ENCODE measurements at regions not wholly inside any gene's neighbourhood (a gene's known extent, or its start where the extent isn't known, plus 50 kb on each side); places are given as distances from the start of the nearest gene placed in this dataset.

DNA sequence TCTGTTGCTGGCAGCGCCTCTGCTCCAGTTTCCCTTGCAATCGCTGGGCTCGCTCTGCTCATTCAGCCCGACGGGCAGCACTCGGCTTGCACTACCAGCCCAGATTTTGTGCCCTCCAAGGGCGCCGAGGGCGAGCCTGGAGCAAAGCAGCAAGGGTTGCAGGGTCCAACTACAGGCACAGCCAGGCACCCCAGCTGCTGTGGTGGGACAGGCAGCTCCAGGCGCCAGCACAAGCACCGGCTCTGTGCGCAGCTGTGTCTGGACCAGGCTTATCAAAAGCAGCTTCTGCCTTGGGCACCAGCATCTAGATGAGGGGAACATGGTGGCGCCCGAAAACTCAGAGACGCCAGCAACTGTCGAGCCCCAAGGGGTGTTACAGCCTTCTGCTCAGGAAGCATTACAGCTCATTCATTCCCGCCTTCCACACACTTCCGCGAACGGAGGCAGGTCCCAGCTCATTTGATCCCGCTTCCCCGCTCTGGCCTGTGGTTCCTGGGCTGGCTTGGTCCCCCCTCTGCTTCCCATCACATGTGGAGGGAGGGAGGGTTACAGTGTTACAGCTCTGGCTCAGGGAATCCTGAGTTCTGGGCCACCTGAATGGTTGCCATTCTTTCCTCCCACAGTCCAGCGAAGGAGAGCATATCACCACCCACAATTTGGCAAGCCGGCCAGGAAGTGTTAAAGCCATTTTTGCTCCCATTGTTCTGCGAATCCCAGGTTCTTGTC lies 409.9 kb upstream of the ALCAM start:
- TF ChIP-seq ZNF274 (IDR thresholded peaks at IDR 0.05; ENCODE audit: low read depth, low read length): no peak
- no peak for TF ChIP-seq YY1 (IDR thresholded peaks at IDR 0.05; ENCODE audit: insufficient read depth, insufficient read length)
